GM19438 (cell line): ENCODE measurements at regions not wholly inside any gene's neighbourhood (a gene's known extent, or its start where the extent isn't known, plus 50 kb on each side); places are given as distances from the start of the nearest gene placed in this dataset.

Experiments used
- ATAC-seq: cut with Tn5 transposase; IDR thresholded peaks from one replicate; pipeline ENCODE4 v1.9.1; 2021; ENCODE audit warnings: low read depth; ENCODE audit not compliant: unreplicated experiment

- no peak for ATAC-seq
Observed at GRCh38 chr2:82694431-82694830, 1764.6 kb downstream of the SUCLG1 start.

- ATAC-seq: no peak
Observed at GRCh38 chr2:82690757-82691411, 1768.2 kb downstream of the SUCLG1 start.

- ATAC-seq: no peak
Observed at GRCh38 chr2:82675186-82675585, 1783.9 kb downstream of the SUCLG1 start.

DNA sequence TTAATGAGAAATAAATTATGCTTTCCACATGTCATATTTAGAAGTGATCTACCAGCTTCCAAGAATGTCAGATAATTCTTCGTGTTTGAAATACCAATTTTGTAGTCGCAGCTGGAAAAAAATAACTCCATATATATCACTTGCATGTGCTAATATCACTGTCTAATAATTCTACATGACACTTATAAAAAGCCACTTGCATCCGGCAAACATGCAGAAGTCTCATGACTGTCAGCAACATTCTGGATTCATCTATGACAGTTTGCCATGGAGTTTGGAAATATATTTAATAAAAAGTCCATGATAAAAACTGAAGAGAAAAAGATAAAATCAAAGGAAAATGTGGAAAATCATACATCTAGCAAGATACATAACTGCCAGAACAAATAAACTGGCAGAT is 1784.4 kb downstream of the SUCLG1 start:
- ATAC-seq: no peak

- no peak for ATAC-seq
Observed at GRCh38 chr2:82667491-82667890, 1791.6 kb downstream of the SUCLG1 start.

DNA sequence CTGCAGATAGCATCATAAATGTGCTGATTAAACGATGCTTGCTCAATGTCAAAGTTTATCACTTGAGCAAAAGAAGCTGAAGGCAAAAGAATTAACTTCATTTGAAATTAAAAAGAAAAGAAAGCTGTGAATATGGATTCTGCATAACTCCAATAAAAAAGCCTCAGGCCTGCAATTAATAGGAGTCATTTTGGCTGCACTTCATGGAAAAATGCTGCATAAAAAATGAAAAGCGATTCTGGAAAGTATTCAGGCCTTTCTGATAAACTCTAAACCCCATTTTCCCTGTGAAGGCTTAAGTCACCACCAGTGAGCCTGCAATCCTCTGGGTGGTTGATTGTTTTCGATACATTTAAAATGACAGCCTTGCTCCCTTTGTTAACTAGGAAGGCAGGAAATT is 1793.4 kb downstream of the SUCLG1 start:
- ATAC-seq: no peak

DNA sequence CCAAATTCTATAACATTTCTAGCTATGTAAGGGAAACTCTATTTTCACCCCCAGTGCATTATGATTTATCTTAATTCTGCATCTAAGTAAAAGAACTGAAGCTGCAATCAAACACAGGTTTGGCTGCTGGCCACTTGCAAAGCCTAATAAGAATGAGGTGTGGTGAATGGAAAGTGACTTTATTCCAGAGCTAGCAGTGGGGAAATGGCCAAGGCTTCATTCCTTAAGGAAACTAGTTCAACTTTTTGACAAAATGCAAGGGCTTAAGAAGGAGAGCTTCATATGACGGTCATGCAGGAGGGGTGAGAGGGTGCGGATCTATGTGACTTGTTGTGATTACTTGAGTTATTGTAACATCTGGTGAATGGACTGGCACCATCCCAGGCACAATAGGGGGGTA is 1802.0 kb downstream of the SUCLG1 start:
- no peak for ATAC-seq

DNA sequence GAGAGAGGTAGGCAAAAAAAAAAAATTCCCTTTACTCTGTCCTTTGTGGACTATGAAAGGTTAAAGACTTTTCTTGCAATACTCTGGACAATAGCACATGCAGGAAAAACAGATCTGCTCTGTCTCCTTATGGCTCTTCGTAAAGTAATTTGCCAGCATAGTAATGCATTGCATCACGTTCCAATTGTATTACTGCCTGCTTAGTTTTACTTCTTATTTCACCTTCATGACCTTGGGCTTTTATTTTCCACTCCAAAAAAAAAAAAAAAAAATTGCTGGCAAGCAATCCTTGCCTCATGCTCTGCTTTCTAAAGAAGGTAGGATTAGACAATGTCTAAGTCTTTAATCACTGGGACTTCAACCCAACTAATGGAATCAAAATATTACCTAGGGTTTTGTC is 1802.7 kb downstream of the SUCLG1 start:
- ATAC-seq: no peak

- ATAC-seq: no peak
Observed at GRCh38 chr2:82652117-82652516, 1807.0 kb downstream of the SUCLG1 start.

GRCh38 chr2:82650038-82650437 is 1809.0 kb downstream of the SUCLG1 start:
- no peak for ATAC-seq

DNA sequence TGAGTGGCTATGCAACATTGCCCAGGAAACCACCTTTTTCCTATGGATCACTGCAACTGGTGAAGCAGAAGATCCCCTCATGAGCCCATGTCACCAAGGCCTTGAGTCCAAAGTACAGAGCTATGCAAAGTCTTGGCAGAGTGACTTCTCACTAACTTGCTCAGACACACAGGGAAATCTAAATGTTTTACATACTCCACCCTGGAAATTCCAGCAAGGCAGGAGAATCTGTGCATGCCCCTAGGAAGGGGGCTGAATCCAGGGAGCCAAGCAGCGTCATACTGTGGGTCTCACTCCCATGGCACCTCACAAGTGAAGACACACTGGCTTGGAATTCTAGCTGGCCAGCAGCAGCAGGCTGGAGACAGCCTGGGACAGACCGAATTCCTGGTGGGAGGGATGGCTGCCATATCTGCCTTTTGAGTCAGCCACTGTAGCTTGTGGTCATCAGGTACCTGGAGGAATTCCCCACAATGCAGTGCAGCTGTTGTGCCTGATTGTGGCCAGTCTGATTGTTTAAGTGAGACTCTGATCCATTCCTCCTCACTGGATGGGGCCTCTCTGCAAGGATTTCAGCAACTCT is 1817.4 kb downstream of the SUCLG1 start:
- ATAC-seq: no peak

GRCh38 chr2:82636402-82637020 is 1822.6 kb downstream of the SUCLG1 start:
- ATAC-seq: no peak

DNA sequence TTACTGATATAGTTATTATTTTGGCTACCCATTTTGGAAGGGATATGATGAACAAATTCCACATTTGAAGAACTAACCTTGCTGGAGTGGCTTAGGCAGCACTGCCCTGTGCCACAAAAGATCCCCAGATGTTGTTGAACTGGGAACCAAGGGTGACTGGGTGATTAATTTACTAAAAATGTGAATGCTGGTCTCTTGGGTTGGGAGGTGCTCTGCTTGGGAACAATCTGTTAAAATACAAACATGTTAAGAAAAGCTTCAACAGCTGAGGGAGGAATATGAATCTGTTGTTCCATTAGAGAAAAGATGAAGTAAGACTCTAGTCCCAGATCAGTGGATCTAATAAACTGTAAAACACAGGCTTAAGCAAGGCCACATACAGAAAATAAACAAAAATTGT is 1860.1 kb downstream of the SUCLG1 start:
- no peak for ATAC-seq

DNA sequence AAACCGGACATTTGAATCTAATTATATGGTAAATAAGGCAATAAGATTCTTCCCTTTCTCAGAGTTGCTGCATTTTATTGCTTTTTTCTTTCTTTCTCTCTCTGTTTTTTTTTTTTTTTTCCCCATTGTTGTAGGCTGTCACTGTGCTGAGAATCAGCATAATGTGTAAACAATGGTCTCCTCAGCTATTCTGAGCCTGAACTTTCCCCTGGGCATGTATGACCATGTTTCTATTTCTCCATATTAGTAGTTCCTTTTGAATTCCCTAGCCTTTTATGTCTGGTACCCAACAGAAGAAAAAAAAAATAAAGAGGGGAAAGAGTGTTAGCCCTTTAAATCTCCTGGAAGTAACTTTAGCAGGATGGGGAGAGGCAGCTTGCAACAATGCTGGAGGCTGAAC is 1862.5 kb downstream of the SUCLG1 start:
- no peak for ATAC-seq

DNA sequence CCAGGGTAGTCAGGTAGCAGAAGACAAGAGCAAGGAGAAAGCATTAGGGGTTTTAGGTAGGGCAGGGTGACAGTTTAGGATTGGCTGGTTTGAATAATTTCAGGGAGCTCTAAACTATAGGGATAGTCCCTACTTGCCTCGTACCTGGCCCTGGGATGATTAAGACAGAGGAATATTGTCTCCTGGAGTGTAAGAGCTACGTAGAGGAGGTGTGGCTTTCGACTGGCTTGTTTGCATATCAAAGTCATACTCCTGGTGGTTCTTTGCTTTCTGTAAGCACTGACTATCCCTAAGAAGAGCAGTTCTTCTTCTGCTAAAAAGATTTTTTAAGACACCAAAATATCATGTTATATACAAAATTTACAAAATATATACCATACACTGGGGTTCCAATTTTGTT is 1867.4 kb downstream of the SUCLG1 start:
- no peak for ATAC-seq

DNA sequence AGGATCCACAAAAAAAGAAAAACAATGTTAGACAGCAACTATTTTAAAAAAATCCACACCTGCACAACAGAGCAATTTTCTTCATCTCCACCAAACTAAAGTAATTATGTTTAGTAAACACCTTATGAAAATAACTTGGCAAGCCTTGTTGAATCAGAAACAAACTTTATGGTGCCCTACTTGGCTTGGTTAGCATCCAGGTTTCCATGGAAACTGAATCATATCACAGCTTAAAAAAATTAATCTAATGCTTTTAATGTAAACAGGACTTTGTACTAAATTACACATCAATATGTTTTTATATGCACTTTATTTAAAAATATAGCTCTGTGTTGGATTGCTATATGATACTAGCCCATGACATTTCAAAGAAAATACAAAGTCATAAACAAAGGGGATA is 1882.4 kb downstream of the SUCLG1 start:
- ATAC-seq: no peak

- no peak for ATAC-seq
Observed at GRCh38 chr2:82539280-82539621, 1919.8 kb downstream of the SUCLG1 start.

DNA sequence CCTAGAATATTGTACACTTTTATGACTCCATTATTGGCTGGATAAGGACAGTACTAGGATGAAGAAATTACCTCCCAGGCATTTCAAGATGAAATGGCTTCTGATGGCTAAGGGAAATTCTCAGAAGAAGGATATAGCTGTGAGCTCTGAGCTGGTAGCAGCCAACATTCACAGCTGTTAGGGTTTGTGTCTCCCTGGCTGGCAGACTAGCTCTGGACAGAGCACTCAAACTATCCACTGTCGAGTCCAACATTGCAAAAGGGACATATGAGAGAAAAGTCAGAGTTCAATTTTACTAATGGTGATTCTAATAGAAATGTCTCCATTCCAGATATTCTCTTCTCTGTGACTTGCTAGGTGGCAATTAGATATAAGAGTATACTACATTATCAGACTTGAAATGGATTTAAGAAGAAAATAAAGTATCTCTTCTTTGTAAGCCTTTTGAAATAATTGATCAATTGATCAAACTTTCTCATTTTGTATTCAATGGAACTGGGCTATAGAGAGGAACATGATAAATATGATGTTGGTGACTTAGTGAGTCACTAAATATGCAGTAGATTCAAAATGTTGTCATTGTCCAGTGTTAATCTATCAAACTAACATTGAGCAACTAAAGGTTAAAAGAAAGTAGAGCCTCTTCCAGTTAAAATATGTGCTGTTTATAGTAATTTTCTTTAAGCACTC is 1920.3 kb downstream of the SUCLG1 start:
- ATAC-seq: no peak

DNA sequence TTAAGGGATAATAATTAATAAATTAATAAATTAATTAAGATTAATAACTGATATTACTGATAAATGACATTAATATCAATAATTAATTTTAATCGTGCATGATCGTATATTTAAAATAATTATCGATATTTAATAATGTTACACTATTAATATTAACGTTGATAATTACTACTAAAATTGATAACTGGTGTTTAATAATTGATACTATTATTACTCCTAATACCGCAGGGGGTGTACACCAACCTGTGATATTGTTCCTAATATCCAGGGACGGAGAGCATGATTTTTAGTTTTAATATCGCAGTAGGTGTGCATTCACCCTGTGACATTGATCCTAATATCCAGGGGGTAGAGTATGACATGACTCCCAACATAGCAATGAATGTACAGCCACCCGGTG is 1930.8 kb downstream of the SUCLG1 start:
- ATAC-seq: no peak

DNA sequence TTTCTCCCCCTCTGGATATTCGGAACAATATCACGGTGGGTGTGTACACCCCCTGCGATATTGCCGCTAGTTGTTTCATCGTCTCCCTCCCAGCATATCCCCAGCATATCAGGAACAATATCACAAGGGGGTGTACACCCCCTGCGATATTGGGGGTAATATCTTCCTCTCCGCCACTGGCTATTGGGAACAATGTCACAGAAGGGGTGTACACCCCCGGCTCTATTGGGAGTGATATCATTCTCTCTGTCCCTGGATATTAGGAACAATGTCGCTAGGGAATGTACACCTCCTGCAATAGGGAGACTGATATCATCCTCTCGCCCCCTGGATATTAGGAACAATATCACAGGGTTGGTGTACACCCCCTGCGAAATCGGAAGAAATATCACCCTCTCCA is 1932.0 kb downstream of the SUCLG1 start:
- no peak for ATAC-seq

DNA sequence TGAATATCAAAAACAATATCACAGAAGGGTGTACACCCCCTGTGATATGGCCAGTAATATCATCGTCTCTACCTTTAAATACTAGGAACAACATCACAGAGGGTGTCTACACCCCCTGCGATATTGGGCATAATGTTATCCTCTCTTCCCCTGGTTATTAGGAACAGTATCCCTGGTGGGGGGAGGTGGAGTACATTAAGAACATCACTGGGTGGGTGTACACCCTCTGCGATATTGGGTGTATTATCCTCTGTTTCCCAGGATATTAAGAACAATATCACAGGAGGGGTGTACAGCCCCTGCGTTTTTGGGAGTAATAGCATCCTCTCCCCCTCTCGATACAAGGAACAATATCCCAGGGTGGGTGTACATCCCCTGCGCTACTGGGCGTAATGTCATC is 1932.8 kb downstream of the SUCLG1 start:
- no peak for ATAC-seq

DNA sequence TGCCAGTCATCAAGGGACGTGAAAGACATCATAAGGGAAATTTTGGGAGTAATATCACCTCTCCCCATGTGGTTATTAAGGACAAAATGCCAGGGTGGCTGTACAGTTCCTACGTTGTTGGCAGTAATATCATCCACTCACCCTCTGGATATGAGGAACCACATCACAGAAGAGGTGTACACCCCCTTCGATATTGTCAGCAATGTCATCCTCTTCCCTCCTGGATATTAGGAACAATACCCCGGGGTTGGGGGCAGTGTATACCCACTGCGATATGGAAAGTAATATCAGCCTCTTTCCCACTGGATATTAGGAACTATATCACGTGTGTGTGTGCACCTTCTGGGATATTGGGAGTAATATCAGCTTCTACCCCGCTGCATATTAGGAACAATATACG is 1933.3 kb downstream of the SUCLG1 start:
- ATAC-seq: no peak
